ENCODE measurements at regions not wholly inside any gene's neighbourhood (a gene's known extent, or its start where the extent isn't known, plus 50 kb on each side); places are given as distances from the start of the nearest gene placed in this dataset.
A peak's percentile ranks its signal among the peaks of the same experiment; 100 is the strongest.

DNA sequence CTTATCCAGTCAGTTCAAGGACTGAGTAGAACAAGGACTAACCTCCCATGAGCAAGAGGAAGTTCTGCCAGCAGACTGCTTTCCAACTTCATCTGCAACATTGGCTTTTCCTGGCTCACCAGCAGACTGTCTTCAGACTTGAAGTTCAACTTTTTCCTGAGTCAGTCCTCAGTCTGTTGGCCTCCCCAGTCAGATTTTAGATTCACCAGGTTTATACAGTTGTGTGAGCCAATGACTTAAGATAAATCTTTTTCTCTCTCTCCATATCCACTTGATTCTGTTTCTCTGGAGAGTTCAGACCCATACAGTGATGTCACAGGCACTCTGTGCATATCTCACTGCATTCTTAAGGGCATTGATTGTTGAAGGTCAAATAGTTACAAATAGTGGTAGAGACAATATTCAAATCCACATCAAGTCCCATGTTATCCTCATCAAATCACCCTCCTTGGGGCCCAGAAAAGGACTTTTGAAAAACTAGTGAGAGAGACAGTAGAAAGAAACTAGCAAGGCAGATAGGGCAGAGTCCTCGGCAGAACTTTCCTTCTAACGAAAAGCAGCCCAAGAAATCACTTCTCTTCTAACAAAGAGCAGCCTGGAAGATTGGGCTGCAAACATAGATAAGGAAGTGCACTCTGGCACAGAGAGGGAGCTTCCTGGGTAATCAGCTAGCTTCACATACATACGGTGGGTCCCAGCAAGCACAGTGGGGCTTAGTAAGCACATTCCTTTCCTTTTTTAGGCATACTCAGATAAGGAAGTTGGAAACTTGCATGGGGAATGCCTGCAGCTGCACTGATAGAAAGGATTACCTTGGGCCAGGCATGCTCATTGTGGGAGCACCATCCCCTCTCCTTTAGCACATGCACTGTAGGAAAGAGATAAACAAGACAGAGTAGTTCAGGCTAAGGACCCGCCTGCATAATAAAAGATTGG lies 132.3 kb upstream of the FAM20A start:
- Histone ChIP-seq H3K9me3 (ENCODE audit: control insufficient read depth, low read depth, low read length) (no peaks in the 10 kb centered on the region), H3K4me1 (ENCODE audit: control insufficient read depth, low read depth, low read length) (peaks cover 49% of the 10 kb centered on the region), H3K4me3 (ENCODE audit: low read length) (peak overlapping the region; percentile 14), H3K9ac (ENCODE audit: low read length) (peak overlapping the region; percentile 59), H3K27ac (ENCODE audit: low read length) (peak overlapping the region; percentile 81), H3K27me3 (ENCODE audit: control insufficient read depth, insufficient read depth, low read length) (no peaks in the 10 kb centered on the region), H3K36me3 (ENCODE audit: control insufficient read depth, low read depth, low read length) (no peaks in the 10 kb centered on the region)

DNA sequence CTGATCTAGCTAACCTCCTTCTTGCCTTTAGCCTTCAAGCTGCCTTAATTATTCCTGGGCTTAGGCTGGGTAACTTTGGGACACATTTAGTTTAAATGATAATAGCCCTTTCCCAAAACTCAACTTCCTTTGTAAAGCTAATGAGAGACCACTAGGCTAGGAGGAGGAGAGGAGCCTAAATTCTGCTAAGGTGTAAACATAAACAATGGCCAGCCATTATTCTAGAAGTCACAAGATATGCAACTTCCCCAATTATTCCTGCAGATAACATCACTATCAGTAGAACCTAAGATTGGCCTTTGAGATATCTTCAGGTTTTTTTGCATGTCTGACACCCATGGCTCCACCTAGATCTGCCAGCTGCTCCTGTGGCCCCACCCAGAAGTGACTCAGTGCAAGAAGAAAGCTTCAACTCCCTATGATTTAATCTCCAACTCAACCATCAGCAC lies 131.2 kb upstream of the FAM20A start:
- H3K27me3 ChIP-seq (ENCODE audit: control insufficient read depth, insufficient read depth, low read length), result no peaks in the 10 kb centered on the region
- H3K4me3 ChIP-seq (ENCODE audit: low read length), result peak overlapping the region; percentile 1
- peak overlapping the region; percentile 56 for H3K27ac ChIP-seq (ENCODE audit: low read length)
- H3K9ac ChIP-seq (ENCODE audit: low read length), result peak overlapping the region; percentile 13
- peaks cover 41% of the 10 kb centered on the region for H3K4me1 ChIP-seq (ENCODE audit: control insufficient read depth, low read depth, low read length)
- no peaks in the 10 kb centered on the region for H3K36me3 ChIP-seq (ENCODE audit: control insufficient read depth, low read depth, low read length)
- H3K9me3 ChIP-seq (ENCODE audit: control insufficient read depth, low read depth, low read length), result no peaks in the 10 kb centered on the region

DNA sequence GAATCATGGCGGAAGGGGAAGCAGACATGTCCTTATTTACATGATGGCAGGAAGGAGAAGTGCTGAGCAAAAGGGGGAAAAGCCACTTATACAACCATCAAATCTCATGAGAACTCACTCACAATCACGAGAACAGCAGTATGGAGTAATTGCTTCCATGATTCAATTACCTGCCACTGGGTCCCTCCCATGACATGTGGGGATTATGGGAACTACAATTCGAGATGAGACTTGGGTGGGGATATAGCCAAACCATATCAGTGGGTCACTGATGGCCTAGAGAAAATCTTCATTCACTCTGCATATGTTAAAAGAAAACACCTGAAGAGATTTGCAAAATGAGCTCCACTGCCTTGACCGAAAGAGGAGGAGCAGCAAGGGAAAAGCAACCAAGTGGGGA lies 130.3 kb upstream of the FAM20A start:
- Histone ChIP-seq H3K4me3 (ENCODE audit: low read length) (no peak overlapping the region), H3K4me1 (ENCODE audit: control insufficient read depth, low read depth, low read length) (peaks cover 41% of the 10 kb centered on the region), H3K9ac (ENCODE audit: low read length) (no peak overlapping the region), H3K9me3 (ENCODE audit: control insufficient read depth, low read depth, low read length) (no peaks in the 10 kb centered on the region), H3K27ac (ENCODE audit: low read length) (no peak overlapping the region), H3K27me3 (ENCODE audit: control insufficient read depth, insufficient read depth, low read length) (no peaks in the 10 kb centered on the region), H3K36me3 (ENCODE audit: control insufficient read depth, low read depth, low read length) (no peaks in the 10 kb centered on the region)

DNA sequence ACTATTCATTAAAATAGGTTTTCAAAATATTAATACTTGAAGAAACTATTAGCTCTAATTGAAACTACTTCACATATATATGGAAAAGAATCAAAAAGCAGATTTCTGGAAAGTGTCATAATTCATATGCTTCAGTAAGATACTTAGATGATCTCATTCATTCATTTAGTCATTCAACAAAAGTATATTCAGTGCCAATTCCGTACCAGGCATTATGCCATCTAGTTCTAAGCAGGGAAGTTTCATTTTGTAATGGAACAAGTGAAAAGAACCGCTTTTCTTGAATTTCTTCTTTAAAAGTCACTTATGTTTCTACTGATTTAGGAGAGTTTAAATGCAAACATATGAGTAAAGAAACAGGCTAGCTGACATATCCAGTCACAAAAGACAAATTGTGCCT lies 118.3 kb upstream of the FAM20A start:
- Histone ChIP-seq H3K9me3 (ENCODE audit: control insufficient read depth, low read depth, low read length) (no peaks in the 10 kb centered on the region), H3K4me1 (ENCODE audit: control insufficient read depth, low read depth, low read length) (no peaks in the 10 kb centered on the region), H3K27ac (ENCODE audit: low read length) (no peak overlapping the region), H3K4me3 (ENCODE audit: low read length) (no peak overlapping the region), H3K36me3 (ENCODE audit: control insufficient read depth, low read depth, low read length) (no peaks in the 10 kb centered on the region), H3K9ac (ENCODE audit: low read length) (no peak overlapping the region), H3K27me3 (ENCODE audit: control insufficient read depth, insufficient read depth, low read length) (no peaks in the 10 kb centered on the region)

DNA sequence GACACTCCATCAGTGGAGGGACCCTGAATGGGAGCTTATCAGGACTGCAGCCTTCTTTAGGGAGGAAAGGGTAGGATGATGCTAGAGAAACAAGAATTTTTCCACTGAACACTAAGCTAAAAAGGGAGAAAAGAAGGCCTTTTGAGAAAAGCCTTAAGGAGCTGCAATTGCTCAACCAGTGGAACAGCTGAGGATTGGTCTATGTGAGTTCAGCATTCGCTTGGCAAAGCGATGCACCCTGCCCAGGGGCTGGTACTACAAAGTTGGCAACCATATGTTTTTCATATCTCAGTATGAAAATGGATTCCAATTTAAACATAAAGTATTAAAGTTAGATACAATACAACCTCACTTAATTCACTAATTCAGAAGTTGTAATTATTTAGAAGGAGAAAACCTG lies 117.8 kb upstream of the FAM20A start:
- H3K4me3 ChIP-seq (ENCODE audit: low read length), result no peak overlapping the region
- H3K27ac ChIP-seq (ENCODE audit: low read length), result no peak overlapping the region
- H3K9me3 ChIP-seq (ENCODE audit: control insufficient read depth, low read depth, low read length), result no peaks in the 10 kb centered on the region
- no peaks in the 10 kb centered on the region for H3K4me1 ChIP-seq (ENCODE audit: control insufficient read depth, low read depth, low read length)
- H3K9ac ChIP-seq (ENCODE audit: low read length), result no peak overlapping the region
- no peaks in the 10 kb centered on the region for H3K27me3 ChIP-seq (ENCODE audit: control insufficient read depth, insufficient read depth, low read length)
- no peaks in the 10 kb centered on the region for H3K36me3 ChIP-seq (ENCODE audit: control insufficient read depth, low read depth, low read length)

DNA sequence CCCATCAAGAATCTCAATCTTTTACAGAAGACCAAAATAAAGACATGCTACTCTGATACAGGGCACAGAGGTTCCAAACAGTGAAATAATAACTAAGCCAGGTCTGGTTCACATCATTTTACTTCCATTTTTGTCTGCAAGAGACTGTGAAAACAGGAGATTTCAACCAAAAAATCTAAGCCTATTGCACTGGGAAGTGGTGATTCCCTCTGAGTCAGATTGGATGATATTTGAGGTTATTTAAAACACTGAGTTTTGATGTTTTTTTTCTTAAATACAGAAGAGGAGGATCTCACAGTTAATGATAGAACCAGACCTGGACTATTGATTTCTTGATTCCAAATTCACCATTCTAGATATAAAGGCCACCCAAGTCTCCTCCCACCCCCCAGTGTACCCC lies 117.3 kb upstream of the FAM20A start:
- Histone ChIP-seq H3K4me1 (ENCODE audit: control insufficient read depth, low read depth, low read length) (no peaks in the 10 kb centered on the region), H3K36me3 (ENCODE audit: control insufficient read depth, low read depth, low read length) (no peaks in the 10 kb centered on the region), H3K4me3 (ENCODE audit: low read length) (no peak overlapping the region), H3K27ac (ENCODE audit: low read length) (no peak overlapping the region), H3K9ac (ENCODE audit: low read length) (no peak overlapping the region), H3K9me3 (ENCODE audit: control insufficient read depth, low read depth, low read length) (no peaks in the 10 kb centered on the region), H3K27me3 (ENCODE audit: control insufficient read depth, insufficient read depth, low read length) (no peaks in the 10 kb centered on the region)

DNA sequence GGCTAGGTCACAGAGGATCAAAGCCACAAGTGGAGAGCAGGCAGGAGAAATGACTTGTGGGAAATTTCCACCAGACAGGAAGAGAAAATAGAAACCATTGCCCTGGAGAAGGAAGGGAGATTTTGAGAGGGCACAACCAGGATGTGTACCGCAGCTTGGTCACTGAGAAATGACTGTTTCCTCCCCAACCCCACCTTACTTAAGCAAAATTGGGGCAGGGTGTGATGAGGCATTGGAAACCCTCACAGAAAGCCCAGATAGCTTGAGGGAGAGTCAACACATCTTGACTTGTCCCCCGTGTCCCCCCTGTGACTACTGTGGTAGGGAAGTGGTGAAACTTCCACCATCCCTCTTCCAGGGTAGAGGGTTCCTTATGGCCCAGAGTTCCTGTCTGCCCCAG lies 113.5 kb upstream of the FAM20A start:
- Histone ChIP-seq H3K4me3 (ENCODE audit: low read length) (no peak overlapping the region), H3K36me3 (ENCODE audit: control insufficient read depth, low read depth, low read length) (no peaks in the 10 kb centered on the region), H3K27me3 (ENCODE audit: control insufficient read depth, insufficient read depth, low read length) (no peaks in the 10 kb centered on the region), H3K9me3 (ENCODE audit: control insufficient read depth, low read depth, low read length) (no peaks in the 10 kb centered on the region), H3K9ac (ENCODE audit: low read length) (no peak overlapping the region), H3K27ac (ENCODE audit: low read length) (no peak overlapping the region), H3K4me1 (ENCODE audit: control insufficient read depth, low read depth, low read length) (no peaks in the 10 kb centered on the region)

DNA sequence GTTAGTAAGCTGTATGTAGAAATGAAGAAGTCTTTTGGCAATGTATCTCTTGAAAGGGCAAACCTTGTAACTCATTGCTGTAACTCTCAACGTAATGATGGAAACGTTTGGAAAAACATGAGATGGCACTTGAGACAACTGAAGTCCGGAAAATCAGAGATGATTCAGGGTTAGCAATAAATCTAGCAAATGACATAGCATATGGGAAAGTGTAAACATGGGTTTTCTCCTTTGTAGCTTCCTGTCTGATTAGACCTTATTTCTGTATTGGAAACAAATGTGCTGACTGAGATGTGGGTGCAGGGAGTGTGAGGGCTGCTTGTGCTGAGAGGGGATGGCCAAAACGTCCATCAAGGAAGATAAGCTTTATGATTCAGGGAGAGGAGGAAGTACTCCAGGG lies 110.7 kb upstream of the FAM20A start:
- Histone ChIP-seq H3K4me3 (ENCODE audit: low read length) (no peak overlapping the region), H3K9me3 (ENCODE audit: control insufficient read depth, low read depth, low read length) (no peaks in the 10 kb centered on the region), H3K27ac (ENCODE audit: low read length) (no peak overlapping the region), H3K9ac (ENCODE audit: low read length) (no peak overlapping the region), H3K4me1 (ENCODE audit: control insufficient read depth, low read depth, low read length) (no peaks in the 10 kb centered on the region), H3K36me3 (ENCODE audit: control insufficient read depth, low read depth, low read length) (no peaks in the 10 kb centered on the region), H3K27me3 (ENCODE audit: control insufficient read depth, insufficient read depth, low read length) (no peaks in the 10 kb centered on the region)

DNA sequence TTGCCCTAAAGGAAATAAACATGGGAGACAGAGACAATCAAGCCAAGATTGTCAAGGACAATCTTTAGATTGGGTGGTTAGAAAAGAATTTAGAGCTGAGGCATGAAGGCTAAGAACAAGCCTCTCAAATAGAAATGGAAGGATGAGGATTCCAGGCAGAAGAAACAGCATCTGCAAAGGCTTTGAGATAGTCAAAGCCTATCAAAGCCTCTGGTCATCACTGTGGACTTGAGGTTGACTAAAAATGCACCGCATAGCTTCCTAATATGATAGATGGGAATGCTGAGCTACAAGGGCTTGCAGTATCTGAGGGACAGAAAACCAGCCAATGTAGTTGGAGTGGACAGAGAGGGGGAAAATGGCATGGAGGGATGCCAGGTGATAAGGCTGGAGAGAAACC lies 109.8 kb upstream of the FAM20A start:
- Histone ChIP-seq H3K4me3 (ENCODE audit: low read length) (no peak overlapping the region), H3K9ac (ENCODE audit: low read length) (no peak overlapping the region), H3K9me3 (ENCODE audit: control insufficient read depth, low read depth, low read length) (no peaks in the 10 kb centered on the region), H3K27ac (ENCODE audit: low read length) (no peak overlapping the region), H3K4me1 (ENCODE audit: control insufficient read depth, low read depth, low read length) (no peaks in the 10 kb centered on the region), H3K36me3 (ENCODE audit: control insufficient read depth, low read depth, low read length) (no peaks in the 10 kb centered on the region), H3K27me3 (ENCODE audit: control insufficient read depth, insufficient read depth, low read length) (no peaks in the 10 kb centered on the region)

DNA sequence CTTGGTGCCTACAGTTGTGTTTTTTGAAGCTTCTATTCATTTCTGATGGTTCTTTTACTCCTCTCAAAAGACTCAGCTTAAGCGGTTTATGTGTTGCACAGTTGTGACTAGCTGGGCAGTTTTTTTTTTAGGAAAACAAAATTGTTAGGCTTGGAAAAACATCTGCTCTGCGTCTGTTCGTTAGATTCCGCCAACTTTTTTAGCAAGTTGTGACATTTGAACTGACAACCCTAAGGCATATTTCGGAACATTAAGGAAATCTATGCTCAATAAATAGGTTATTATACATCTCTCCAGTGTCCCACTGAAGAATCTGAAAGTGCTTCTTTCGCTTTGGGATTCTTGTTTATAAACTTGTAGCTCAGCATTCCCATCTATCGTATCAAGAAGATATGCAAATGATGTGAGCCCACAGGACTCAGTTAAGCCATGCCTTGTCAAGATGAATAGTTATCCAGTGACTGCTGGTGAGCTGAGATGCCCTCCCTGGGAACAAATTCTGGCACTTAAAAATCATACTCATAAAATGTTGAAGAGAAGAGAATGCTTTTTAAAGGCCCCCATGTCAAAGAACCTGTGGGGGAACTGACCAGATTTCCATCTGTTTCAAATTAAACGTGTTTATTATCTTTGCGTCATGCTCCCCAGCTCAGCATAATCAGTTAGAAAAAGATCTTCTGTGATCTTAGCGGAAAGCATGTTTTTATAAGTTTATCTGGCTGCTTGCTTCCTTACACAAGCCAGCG lies 109.0 kb upstream of the FAM20A start:
- Histone ChIP-seq H3K4me3 (ENCODE audit: low read length) (no peak overlapping the region), H3K4me1 (ENCODE audit: control insufficient read depth, low read depth, low read length) (no peaks in the 10 kb centered on the region), H3K27ac (ENCODE audit: low read length) (no peak overlapping the region), H3K9ac (ENCODE audit: low read length) (no peak overlapping the region), H3K9me3 (ENCODE audit: control insufficient read depth, low read depth, low read length) (no peaks in the 10 kb centered on the region), H3K27me3 (ENCODE audit: control insufficient read depth, insufficient read depth, low read length) (no peaks in the 10 kb centered on the region), H3K36me3 (ENCODE audit: control insufficient read depth, low read depth, low read length) (no peaks in the 10 kb centered on the region)

DNA sequence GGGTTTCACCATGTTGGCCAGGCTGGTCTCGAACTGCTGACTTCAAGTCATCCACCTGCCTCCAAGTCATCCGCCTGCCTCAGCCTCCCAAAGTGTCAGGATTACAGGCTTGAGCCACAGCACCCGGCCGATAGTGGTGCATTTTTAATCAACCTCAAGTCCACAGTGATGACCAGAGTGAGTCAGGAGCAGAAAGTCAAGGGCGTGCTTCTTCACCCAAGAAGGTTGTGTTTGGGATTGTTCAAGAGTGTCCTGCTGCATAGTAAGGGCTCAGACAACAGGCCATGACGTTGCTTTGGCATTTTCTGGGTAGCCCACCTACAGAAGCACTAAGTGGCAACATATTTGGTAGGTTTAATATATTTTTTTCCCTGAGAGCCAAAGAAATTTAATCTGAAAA lies 108.3 kb upstream of the FAM20A start:
- no peaks in the 10 kb centered on the region for H3K9me3 ChIP-seq (ENCODE audit: control insufficient read depth, low read depth, low read length)
- H3K4me1 ChIP-seq (ENCODE audit: control insufficient read depth, low read depth, low read length), result no peaks in the 10 kb centered on the region
- H3K27me3 ChIP-seq (ENCODE audit: control insufficient read depth, insufficient read depth, low read length), result no peaks in the 10 kb centered on the region
- no peak overlapping the region for H3K4me3 ChIP-seq (ENCODE audit: low read length)
- no peaks in the 10 kb centered on the region for H3K36me3 ChIP-seq (ENCODE audit: control insufficient read depth, low read depth, low read length)
- no peak overlapping the region for H3K9ac ChIP-seq (ENCODE audit: low read length)
- no peak overlapping the region for H3K27ac ChIP-seq (ENCODE audit: low read length)
